Ovary (tissue), 7 donors: ENCODE measurements at regions not wholly inside any gene's neighbourhood (a gene's known extent, or its start where the extent isn't known, plus 50 kb on each side); places are given as distances from the start of the nearest gene placed in this dataset.
"Not testable (repeated sequence)": the region's sequence is repeated elsewhere in the genome, so short reads cannot be mapped to it uniquely, and the experiment has no call there.

Experiments
- DNase-seq, 5 donors: peaks; one replicate each; pipeline ENCODE4 v3.0.0-alpha.2; 2019 to 2020
- H3K27ac ChIP-seq, 2 donors: fragments of 200-600 bp; one replicate each; pipeline versions ENCODE4 v1.5.1 to v1.8.0; 2019 to 2022
- H3K27me3 ChIP-seq: fragments of 200-600 bp; one replicate; pipeline ENCODE4 v1.8.0; 2022
- H3K36me3 ChIP-seq: fragments of 200-600 bp; sonication (generic); one replicate; pipeline ENCODE4 v1.5.1; 2019
- H3K4me1 ChIP-seq: one replicate; pipeline ENCODE4 v1.8.1; 2013; ENCODE audit warnings: mild to moderate bottlenecking, moderate library complexity; ENCODE audit not compliant: insufficient read depth
- H3K4me3 ChIP-seq: fragments of 200-600 bp; sonication (generic); one replicate; pipeline ENCODE4 v1.5.1; 2017
- H3K9me3 ChIP-seq, 2 donors: fragments of 200-600 bp in 1 of 2; sonication (generic) in 1 of 2; one replicate each; pipeline versions ENCODE4 v1.5.1 to v1.8.1; 2013 to 2019; ENCODE audit warnings: mild to moderate bottlenecking in 1 of 2, moderate library complexity in 1 of 2
- EP300 ChIP-seq: sonication (generic); formaldehyde crosslinking; IDR thresholded peaks from one replicate; pipeline ENCODE4 v1.6.1; 2017; ENCODE audit warnings: antibody characterized with exemption
- POLR2A ChIP-seq: fragments of 450-650 bp; IDR thresholded peaks from one replicate; pipeline ENCODE4 v1.6.1; 2017; ENCODE audit warnings: antibody characterized with exemption, mild to moderate bottlenecking, moderate library complexity
- WGBS, 3 donors: extraction: QIAGEN DNeasy Blood & Tissue Kit in 1 of 3; methylation state at CpG; one replicate each; pipeline versions ENCODE4 v1.1.5 to v1.1.7; 2013 to 2017; 5-methylcytosine and 5-hydroxymethylcytosine counted together
- intact Hi-C, 4 donors: fragments of 100-400 bp; cut with DNase I; formaldehyde crosslinking; loops; one replicate each; pipeline versions ENCODE4 v1.11.0 to v1.15.1; 2022 to 2023
- TF ChIP-seq, protein P1 (sequence below), 3 donors: fragments of 450-650 bp in 2 of 3; fragments of 200-600 bp in 1 of 3; IDR thresholded peaks; one replicate each; pipeline versions ENCODE4 v1.5.1 to v1.8.0; 2016 to 2022; ENCODE audit warnings: antibody characterized with exemption in 3 of 3, mild to moderate bottlenecking in 1 of 3
- donor health status: DM: no; HTN: no; CAD: no; lungs with moderate emphysema.
- donor health status: DM: no; HTN: no; CAD: no.
- donor health status: Bipolar disorder and iron deficiency.
- donor health status: DM: no; HTN: no; CAD: no.
- donor health status: DM: yes; HTN: yes; CAD: no.

- WGBS, 3 donors = 100% methylated on average over 1 of the region's 1 CpG
- no peak overlapping the region for H3K4me3 ChIP-seq
- peaks cover 0 to 7% of the 10 kb centered on the region in 2 donors for H3K9me3 ChIP-seq
- no peaks in the 10 kb centered on the region for H3K4me1 ChIP-seq
- DNase-seq = no peak
- TF ChIP-seq POLR2A (no peak), EP300 (no peak)
- TF ChIP-seq, protein P1, sequence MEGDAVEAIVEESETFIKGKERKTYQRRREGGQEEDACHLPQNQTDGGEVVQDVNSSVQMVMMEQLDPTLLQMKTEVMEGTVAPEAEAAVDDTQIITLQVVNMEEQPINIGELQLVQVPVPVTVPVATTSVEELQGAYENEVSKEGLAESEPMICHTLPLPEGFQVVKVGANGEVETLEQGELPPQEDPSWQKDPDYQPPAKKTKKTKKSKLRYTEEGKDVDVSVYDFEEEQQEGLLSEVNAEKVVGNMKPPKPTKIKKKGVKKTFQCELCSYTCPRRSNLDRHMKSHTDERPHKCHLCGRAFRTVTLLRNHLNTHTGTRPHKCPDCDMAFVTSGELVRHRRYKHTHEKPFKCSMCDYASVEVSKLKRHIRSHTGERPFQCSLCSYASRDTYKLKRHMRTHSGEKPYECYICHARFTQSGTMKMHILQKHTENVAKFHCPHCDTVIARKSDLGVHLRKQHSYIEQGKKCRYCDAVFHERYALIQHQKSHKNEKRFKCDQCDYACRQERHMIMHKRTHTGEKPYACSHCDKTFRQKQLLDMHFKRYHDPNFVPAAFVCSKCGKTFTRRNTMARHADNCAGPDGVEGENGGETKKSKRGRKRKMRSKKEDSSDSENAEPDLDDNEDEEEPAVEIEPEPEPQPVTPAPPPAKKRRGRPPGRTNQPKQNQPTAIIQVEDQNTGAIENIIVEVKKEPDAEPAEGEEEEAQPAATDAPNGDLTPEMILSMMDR (IDR thresholded peaks at IDR 0.05) = no peak
- no peaks in the 10 kb centered on the region for H3K27me3 ChIP-seq
- no peak overlapping the region for H3K27ac ChIP-seq
- H3K36me3 ChIP-seq = no peaks in the 10 kb centered on the region
- intact Hi-C loops = no loop called here
Measured at GRCh38 chr6:144438103-144438502, 153.0 kb downstream of the UTRN start.

GRCh38 chr6:144439016-144439415, 153.9 kb downstream of the UTRN start:
- TF ChIP-seq POLR2A (no peak), EP300 (no peak)
- TF ChIP-seq, protein P1 (IDR thresholded peaks at IDR 0.05) = no peak
- Histone ChIP-seq H3K36me3 (no peaks in the 10 kb centered on the region), H3K27me3 (no peaks in the 10 kb centered on the region), H3K4me3 (no peak overlapping the region), H3K4me1 (no peaks in the 10 kb centered on the region), H3K9me3 (peaks cover 0 to 7% of the 10 kb centered on the region in 2 donors), H3K27ac (no peak overlapping the region)
- intact Hi-C loops = no loop called here
- DNase-seq = no peak
- WGBS, 3 donors = 88 to 98% (median 95%) methylated on average over 4 of the region's 4 CpGs

- DNase-seq, H3K27me3 ChIP-seq, H3K4me3 ChIP-seq, H3K27ac ChIP-seq, H3K9me3 ChIP-seq, H3K4me1 ChIP-seq, H3K36me3 ChIP-seq, intact Hi-C loops: not testable (repeated sequence)
- WGBS, 3 donors = 95 to 100% (median 98%) methylated on average over 3 of the region's 3 CpGs
Measured at GRCh38 chr6:144441801-144442200, 156.7 kb downstream of the UTRN start.

GRCh38 chr6:144443157-144443556, 158.0 kb downstream of the UTRN start:
- no peak overlapping the region for H3K4me3 ChIP-seq
- intact Hi-C loops = no loop called here
- H3K27me3 ChIP-seq = no peaks in the 10 kb centered on the region
- no peak for DNase-seq
- WGBS, 3 donors = 91 to 92% (median 92%) methylated on average over 2 of the region's 2 CpGs
- H3K36me3 ChIP-seq = no peaks in the 10 kb centered on the region
- TF ChIP-seq, protein P1 (IDR thresholded peaks at IDR 0.05) = no peak
- no peak for TF ChIP-seq POLR2A
- TF ChIP-seq EP300 = no peak
- H3K27ac ChIP-seq = no peak overlapping the region
- no peaks in the 10 kb centered on the region for H3K4me1 ChIP-seq
- H3K9me3 ChIP-seq = peaks cover 0 to 7% of the 10 kb centered on the region in 2 donors

DNA sequence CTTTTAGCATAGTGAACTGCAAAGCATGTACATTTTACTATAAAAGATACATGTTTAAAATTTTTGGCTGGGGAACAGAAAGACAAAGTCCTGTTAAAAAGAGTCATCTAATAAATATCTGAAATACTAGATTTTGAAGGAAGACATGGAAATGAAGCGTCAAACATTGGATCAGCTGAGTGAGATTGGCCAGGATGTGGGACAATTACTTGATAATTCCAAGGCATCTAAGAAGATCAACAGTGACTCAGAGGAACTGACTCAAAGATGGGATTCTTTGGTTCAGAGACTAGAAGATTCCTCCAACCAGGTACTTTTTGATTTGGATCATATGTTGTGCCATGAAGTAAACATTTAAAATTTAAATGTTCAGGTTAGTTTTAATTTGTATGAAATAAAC, 162.3 kb downstream of the UTRN start:
- no peak for DNase-seq
- no peak overlapping the region for H3K4me3 ChIP-seq
- intact Hi-C loops = no loop called here
- H3K27me3 ChIP-seq = no peaks in the 10 kb centered on the region
- H3K9me3 ChIP-seq = no peaks in the 10 kb centered on the region
- H3K27ac ChIP-seq = no peak overlapping the region
- WGBS, 3 donors = 90 to 94% (median 91%) methylated on average over 1 of the region's 1 CpG
- no peaks in the 10 kb centered on the region for H3K36me3 ChIP-seq
- H3K4me1 ChIP-seq = no peaks in the 10 kb centered on the region
- TF ChIP-seq POLR2A (no peak), EP300 (no peak)
- TF ChIP-seq, protein P1 (IDR thresholded peaks at IDR 0.05) = no peak
